K562 (cell line): ENCODE measurements at regions not wholly inside any gene's neighbourhood (a gene's known extent, or its start where the extent isn't known, plus 50 kb on each side); places are given as distances from the start of the nearest gene placed in this dataset.

Experiments used
- HMGXB4 ChIP-seq: sonication (generic); formaldehyde crosslinking; IDR thresholded peaks from 2 replicates; pipeline ENCODE4 v1.8.1; 2023; ENCODE audit warnings: mild to moderate bottlenecking, missing genetic modification reagents
- REST ChIP-seq, 2 experiments: fragments of 450-650 bp; formaldehyde crosslinking in 1 of 2; IDR thresholded peaks; 2 replicates each; pipeline versions ENCODE4 v1.4.0 to v1.6.1; 2014 to 2020; ENCODE audit warnings: mild to moderate bottlenecking in 2 of 2, borderline replicate concordance in 1 of 2, low read depth in 1 of 2
- THRA ChIP-seq: fragments of 450-650 bp; IDR thresholded peaks from 2 replicates; pipeline ENCODE4 v1.6.1; 2017; ENCODE audit warnings: mild to moderate bottlenecking, moderate library complexity
- ZNF280A ChIP-seq: fragments of 450-650 bp; IDR thresholded peaks from 2 replicates; pipeline ENCODE4 v1.6.1; 2018; ENCODE audit warnings: mild to moderate bottlenecking, low read depth; ENCODE audit not compliant: partially characterized antibody
- ZNF316 ChIP-seq: fragments of 450-650 bp; IDR thresholded peaks from 2 replicates; pipeline ENCODE4 v1.6.1; 2016
- ZNF592 ChIP-seq: fragments of 450-650 bp; IDR thresholded peaks from 2 replicates; pipeline ENCODE4 v1.6.1; 2017; ENCODE audit warnings: antibody characterized with exemption, mild to moderate bottlenecking

GRCh38 chr6:26155061-26155930 is 68.1 kb downstream of the HFE start (continued):
- TF ChIP-seq ZNF592 = peak; percentile 72
- TF ChIP-seq HMGXB4 (CRISPR knock-in tag) = 0 out of 2 replicates have a peak, but pooled peaks have one; percentile 7
- TF ChIP-seq REST (IDR thresholded peaks at IDR 0.05; ENCODE audit: borderline replicate concordance) = 0 out of 2 replicates have a peak, but pooled peaks have one; percentile 3
- no peak for TF ChIP-seq REST (CRISPR knock-in tag; IDR thresholded peaks at IDR 0.05; ENCODE audit: low read depth)
- TF ChIP-seq ZNF316 = peak; percentile 33; the same call in 1 of the 2 replicates
- peak; percentile 95 for TF ChIP-seq THRA
- TF ChIP-seq ZNF280A = no peak
